DMS153 (cell line): ENCODE measurements at regions not wholly inside any gene's neighbourhood (a gene's known extent, or its start where the extent isn't known, plus 50 kb on each side); places are given as distances from the start of the nearest gene placed in this dataset.

Source experiments
- DNase-seq: peaks from one replicate; lab custom pipeline; 2025; lab: John Stamatoyannopoulos, UW

GRCh38 chr5:33329891-33330290, 110.9 kb upstream of the TARS1 start:
- DNase-seq = no peak

GRCh38 chr5:33330426-33330825, 110.3 kb upstream of the TARS1 start:
- no peak for DNase-seq

GRCh38 chr5:33330992-33331391, 109.8 kb upstream of the TARS1 start:
- DNase-seq = no peak

GRCh38 chr5:33332804-33333203, 108.0 kb upstream of the TARS1 start:
- DNase-seq = no peak

GRCh38 chr5:33334829-33335228, 105.9 kb upstream of the TARS1 start:
- DNase-seq = no peak

GRCh38 chr5:33336891-33337636, 103.7 kb upstream of the TARS1 start:
- no peak for DNase-seq

- DNase-seq = no peak
These were observed 103.2 kb upstream of the TARS1 start for GRCh38 chr5:33337637-33337992.

GRCh38 chr5:33338336-33339110, 102.2 kb upstream of the TARS1 start:
- no peak for DNase-seq

- DNase-seq = no peak
These were observed 101.4 kb upstream of the TARS1 start for GRCh38 chr5:33339413-33339812.

- DNase-seq = no peak
These were observed 100.6 kb upstream of the TARS1 start for GRCh38 chr5:33340195-33340594.

- no peak for DNase-seq
These were observed 99.4 kb upstream of the TARS1 start for GRCh38 chr5:33341351-33341750.

GRCh38 chr5:33343676-33344327, 97.0 kb upstream of the TARS1 start:
- no peak for DNase-seq

- DNase-seq = no peak
These were observed 94.2 kb upstream of the TARS1 start for GRCh38 chr5:33346534-33346933.

GRCh38 chr5:33361781-33362180, 79.0 kb upstream of the TARS1 start:
- no peak for DNase-seq

- DNase-seq = no peak
These were observed 77.8 kb upstream of the TARS1 start for GRCh38 chr5:33362915-33363314.

GRCh38 chr5:33363537-33363936, 77.2 kb upstream of the TARS1 start:
- DNase-seq = no peak

- no peak for DNase-seq
These were observed 76.4 kb upstream of the TARS1 start for GRCh38 chr5:33364406-33364805.

- DNase-seq = no peak
These were observed 73.3 kb upstream of the TARS1 start for GRCh38 chr5:33367416-33367815.

GRCh38 chr5:33369485-33370465, 71.0 kb upstream of the TARS1 start:
- DNase-seq = no peak

- no peak for DNase-seq
These were observed 70.3 kb upstream of the TARS1 start for GRCh38 chr5:33370466-33370859.

GRCh38 chr5:33371660-33372059, 69.1 kb upstream of the TARS1 start:
- DNase-seq = no peak
